K562 (cell line): ENCODE measurements at regions not wholly inside any gene's neighbourhood (a gene's known extent, or its start where the extent isn't known, plus 50 kb on each side); places are given as distances from the start of the nearest gene placed in this dataset.

Experiments used
- CBX5 ChIP-seq: IDR thresholded peaks from 2 replicates; pipeline ENCODE4 v1.6.1; 2014; ENCODE audit warnings: low read depth, borderline replicate concordance
- CHD2 ChIP-seq: IDR thresholded peaks from 2 replicates; pipeline ENCODE4 v1.6.1; 2011; ENCODE audit warnings: low read depth, low read length
- HCFC1 ChIP-seq: IDR thresholded peaks from 2 replicates; pipeline ENCODE4 v1.6.1; 2012; ENCODE audit warnings: low read depth, low read length, improper control_type of control experiment
- NFYB ChIP-seq: IDR thresholded peaks from 2 replicates; pipeline ENCODE4 v1.6.1; 2011; ENCODE audit warnings: mild to moderate bottlenecking, moderate library complexity; ENCODE audit not compliant: insufficient read length; ENCODE audit errors: extremely low read depth
- POLR2AphosphoS5 ChIP-seq: IDR thresholded peaks from 2 replicates; pipeline ENCODE4 v1.6.1; 2011; ENCODE audit warnings: mild to moderate bottlenecking, low read depth, low read length, moderate library complexity; ENCODE audit not compliant: control insufficient read depth, insufficient read depth
- TF ChIP-seq, protein P1 (sequence below), 2 experiments: fragments of 450-650 bp in 1 of 2; sonication (generic) in 1 of 2; formaldehyde crosslinking in 1 of 2; IDR thresholded peaks; 2 replicates each; pipeline versions ENCODE4 v1.7.1 to v1.9.0; 2016 to 2022; ENCODE audit warnings: inconsistent platforms in 1 of 2, mild to moderate bottlenecking in 1 of 2, missing genetic modification reagents in 1 of 2
- TF ChIP-seq, protein P2 (sequence below): fragments of 450-650 bp; IDR thresholded peaks from 2 replicates; pipeline ENCODE4 v1.6.1; 2016; ENCODE audit warnings: antibody characterized with exemption
- TF ChIP-seq, protein P3 (sequence below): fragments of 250-450 bp; sonication (Bioruptor Pico); IDR thresholded peaks from 2 replicates; pipeline ENCODE4 v1.8.0; 2021; ENCODE audit warnings: moderate library complexity, mild to moderate bottlenecking, inconsistent platforms

DNA sequence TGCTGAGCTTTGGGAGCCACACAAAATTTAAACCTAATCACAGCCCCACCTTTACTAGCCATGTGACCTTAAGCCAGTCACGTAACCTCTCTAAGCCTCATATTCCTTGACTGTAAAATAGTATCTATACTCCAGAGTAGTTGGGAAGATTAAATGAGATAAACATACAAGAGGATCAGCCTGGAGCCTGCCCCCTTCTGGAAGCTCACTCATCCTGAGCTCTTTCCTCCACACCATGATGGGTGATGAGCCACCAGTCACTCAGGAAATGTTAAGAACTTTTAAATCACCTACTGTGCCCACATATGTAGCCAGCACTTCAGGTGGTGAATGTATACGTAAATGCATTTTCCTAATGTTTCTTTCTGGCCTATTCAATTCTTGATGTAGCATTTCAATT is 195.9 kb upstream of the DDX18 start:
- TF ChIP-seq CHD2 = no peak
- no peak for TF ChIP-seq CBX5
- TF ChIP-seq, protein P1, sequence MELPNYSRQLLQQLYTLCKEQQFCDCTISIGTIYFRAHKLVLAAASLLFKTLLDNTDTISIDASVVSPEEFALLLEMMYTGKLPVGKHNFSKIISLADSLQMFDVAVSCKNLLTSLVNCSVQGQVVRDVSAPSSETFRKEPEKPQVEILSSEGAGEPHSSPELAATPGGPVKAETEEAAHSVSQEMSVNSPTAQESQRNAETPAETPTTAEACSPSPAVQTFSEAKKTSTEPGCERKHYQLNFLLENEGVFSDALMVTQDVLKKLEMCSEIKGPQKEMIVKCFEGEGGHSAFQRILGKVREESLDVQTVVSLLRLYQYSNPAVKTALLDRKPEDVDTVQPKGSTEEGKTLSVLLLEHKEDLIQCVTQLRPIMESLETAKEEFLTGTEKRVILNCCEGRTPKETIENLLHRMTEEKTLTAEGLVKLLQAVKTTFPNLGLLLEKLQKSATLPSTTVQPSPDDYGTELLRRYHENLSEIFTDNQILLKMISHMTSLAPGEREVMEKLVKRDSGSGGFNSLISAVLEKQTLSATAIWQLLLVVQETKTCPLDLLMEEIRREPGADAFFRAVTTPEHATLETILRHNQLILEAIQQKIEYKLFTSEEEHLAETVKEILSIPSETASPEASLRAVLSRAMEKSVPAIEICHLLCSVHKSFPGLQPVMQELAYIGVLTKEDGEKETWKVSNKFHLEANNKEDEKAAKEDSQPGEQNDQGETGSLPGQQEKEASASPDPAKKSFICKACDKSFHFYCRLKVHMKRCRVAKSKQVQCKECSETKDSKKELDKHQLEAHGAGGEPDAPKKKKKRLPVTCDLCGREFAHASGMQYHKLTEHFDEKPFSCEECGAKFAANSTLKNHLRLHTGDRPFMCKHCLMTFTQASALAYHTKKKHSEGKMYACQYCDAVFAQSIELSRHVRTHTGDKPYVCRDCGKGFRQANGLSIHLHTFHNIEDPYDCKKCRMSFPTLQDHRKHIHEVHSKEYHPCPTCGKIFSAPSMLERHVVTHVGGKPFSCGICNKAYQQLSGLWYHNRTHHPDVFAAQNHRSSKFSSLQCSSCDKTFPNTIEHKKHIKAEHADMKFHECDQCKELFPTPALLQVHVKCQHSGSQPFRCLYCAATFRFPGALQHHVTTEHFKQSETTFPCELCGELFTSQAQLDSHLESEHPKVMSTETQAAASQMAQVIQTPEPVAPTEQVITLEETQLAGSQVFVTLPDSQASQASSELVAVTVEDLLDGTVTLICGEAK (IDR thresholded peaks at IDR 0.05) = no peak
- TF ChIP-seq, protein P1 (CRISPR knock-in tag; IDR thresholded peaks at IDR 0.05) = no peak
- no peak for TF ChIP-seq NFYB
- no peak for TF ChIP-seq HCFC1
- no peak for TF ChIP-seq POLR2AphosphoS5
- TF ChIP-seq, protein P2, sequence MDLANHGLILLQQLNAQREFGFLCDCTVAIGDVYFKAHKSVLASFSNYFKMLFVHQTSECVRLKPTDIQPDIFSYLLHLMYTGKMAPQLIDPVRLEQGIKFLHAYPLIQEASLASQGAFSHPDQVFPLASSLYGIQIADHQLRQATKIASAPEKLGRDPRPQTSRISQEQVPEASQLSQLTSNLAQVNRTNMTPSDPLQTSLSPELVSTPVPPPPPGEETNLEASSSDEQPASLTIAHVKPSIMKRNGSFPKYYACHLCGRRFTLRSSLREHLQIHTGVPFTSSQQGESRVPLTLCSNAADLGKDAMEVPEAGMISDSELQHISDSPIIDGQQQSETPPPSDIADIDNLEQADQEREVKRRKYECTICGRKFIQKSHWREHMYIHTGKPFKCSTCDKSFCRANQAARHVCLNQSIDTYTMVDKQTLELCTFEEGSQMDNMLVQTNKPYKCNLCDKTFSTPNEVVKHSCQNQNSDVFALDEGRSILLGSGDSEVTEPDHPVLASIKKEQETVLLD = no peak
- TF ChIP-seq, protein P3, sequence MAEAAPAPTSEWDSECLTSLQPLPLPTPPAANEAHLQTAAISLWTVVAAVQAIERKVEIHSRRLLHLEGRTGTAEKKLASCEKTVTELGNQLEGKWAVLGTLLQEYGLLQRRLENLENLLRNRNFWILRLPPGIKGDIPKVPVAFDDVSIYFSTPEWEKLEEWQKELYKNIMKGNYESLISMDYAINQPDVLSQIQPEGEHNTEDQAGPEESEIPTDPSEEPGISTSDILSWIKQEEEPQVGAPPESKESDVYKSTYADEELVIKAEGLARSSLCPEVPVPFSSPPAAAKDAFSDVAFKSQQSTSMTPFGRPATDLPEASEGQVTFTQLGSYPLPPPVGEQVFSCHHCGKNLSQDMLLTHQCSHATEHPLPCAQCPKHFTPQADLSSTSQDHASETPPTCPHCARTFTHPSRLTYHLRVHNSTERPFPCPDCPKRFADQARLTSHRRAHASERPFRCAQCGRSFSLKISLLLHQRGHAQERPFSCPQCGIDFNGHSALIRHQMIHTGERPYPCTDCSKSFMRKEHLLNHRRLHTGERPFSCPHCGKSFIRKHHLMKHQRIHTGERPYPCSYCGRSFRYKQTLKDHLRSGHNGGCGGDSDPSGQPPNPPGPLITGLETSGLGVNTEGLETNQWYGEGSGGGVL (CRISPR knock-in tag) = no peak
